Neural crest cell (in vitro differentiated cells): ENCODE measurements at regions not wholly inside any gene's neighbourhood (a gene's known extent, or its start where the extent isn't known, plus 50 kb on each side); places are given as distances from the start of the nearest gene placed in this dataset.

ENCODE experiments used
- DNase-seq: peaks from one replicate; pipeline ENCODE4 v3.0.0; 2021; ENCODE audit warnings: low read depth, mixed read lengths, low spot score
- H3K27ac Mint-ChIP-seq: one replicate; pipeline ENCODE4 v1.8.0; 2021; ENCODE audit warnings: mild to moderate bottlenecking, mixed read lengths; ENCODE audit not compliant: unreplicated experiment
- H3K27me3 Mint-ChIP-seq: 2 replicates; pipeline ENCODE4 v1.8.0; 2021; ENCODE audit warnings: low read depth, mild to moderate bottlenecking, mixed read lengths
- H3K36me3 Mint-ChIP-seq: 2 replicates; pipeline ENCODE4 v1.8.0; 2021; ENCODE audit warnings: low read depth, mild to moderate bottlenecking, mixed read lengths
- H3K4me1 Mint-ChIP-seq: 2 replicates; pipeline ENCODE4 v1.8.0; 2021; ENCODE audit warnings: mixed read lengths
- H3K4me3 Mint-ChIP-seq: one replicate; pipeline ENCODE4 v1.8.0; 2021; ENCODE audit warnings: mild to moderate bottlenecking, mixed read lengths
- H3K9me3 Mint-ChIP-seq: 2 replicates; pipeline ENCODE4 v1.8.0; 2021; ENCODE audit warnings: mixed read lengths
- CTCF ChIP-seq: fragments of 200-600 bp; sonication (generic); conservative IDR thresholded peaks from 2 replicates; pipeline ENCODE4 v1.5.0; 2021; ENCODE audit warnings: antibody characterized with exemption, mild to moderate bottlenecking

- Mint-ChIP-seq H3K36me3 (no peaks in the 10 kb centered on the region), H3K4me3 (no peak overlapping the region), H3K4me1 (no peaks in the 10 kb centered on the region), H3K9me3 (no peaks in the 10 kb centered on the region), H3K27ac (no peak overlapping the region), H3K27me3 (no peaks in the 10 kb centered on the region)
- DNase-seq = no peak
- TF ChIP-seq CTCF = no peak
Observed at GRCh38 chr9:28255174-28255573, 681.9 kb upstream of the C9orf72 start.

- Mint-ChIP-seq H3K27me3 (no peaks in the 10 kb centered on the region), H3K9me3 (no peaks in the 10 kb centered on the region), H3K27ac (no peak overlapping the region), H3K4me1 (no peaks in the 10 kb centered on the region), H3K36me3 (no peaks in the 10 kb centered on the region), H3K4me3 (no peak overlapping the region)
- DNase-seq = no peak
- TF ChIP-seq CTCF = no peak
Observed at GRCh38 chr9:28260330-28260729, 687.0 kb upstream of the C9orf72 start.

- H3K4me1 Mint-ChIP-seq = no peaks in the 10 kb centered on the region
- no peak overlapping the region for H3K27ac Mint-ChIP-seq
- no peak for TF ChIP-seq CTCF
- no peaks in the 10 kb centered on the region for H3K27me3 Mint-ChIP-seq
- no peak for DNase-seq
- no peak overlapping the region for H3K4me3 Mint-ChIP-seq
- H3K9me3 Mint-ChIP-seq = peaks cover 7% of the 10 kb centered on the region
- H3K36me3 Mint-ChIP-seq = no peaks in the 10 kb centered on the region
Observed at GRCh38 chr9:28264368-28264767, 691.1 kb upstream of the C9orf72 start.

GRCh38 chr9:28267351-28267750, 694.1 kb upstream of the C9orf72 start:
- no peak for TF ChIP-seq CTCF
- H3K27me3 Mint-ChIP-seq = no peaks in the 10 kb centered on the region
- no peaks in the 10 kb centered on the region for H3K36me3 Mint-ChIP-seq
- H3K27ac Mint-ChIP-seq = no peak overlapping the region
- DNase-seq = no peak
- H3K9me3 Mint-ChIP-seq = peaks cover 10% of the 10 kb centered on the region
- no peaks in the 10 kb centered on the region for H3K4me1 Mint-ChIP-seq
- no peak overlapping the region for H3K4me3 Mint-ChIP-seq

- no peak for TF ChIP-seq CTCF
- Mint-ChIP-seq H3K4me1 (no peaks in the 10 kb centered on the region), H3K4me3 (no peak overlapping the region), H3K27ac (no peak overlapping the region), H3K9me3 (peaks cover 10% of the 10 kb centered on the region), H3K36me3 (no peaks in the 10 kb centered on the region), H3K27me3 (no peaks in the 10 kb centered on the region)
- DNase-seq = no peak
Observed at GRCh38 chr9:28270156-28270555, 696.9 kb upstream of the C9orf72 start.

- no peak for TF ChIP-seq CTCF
- H3K27me3 Mint-ChIP-seq = no peaks in the 10 kb centered on the region
- H3K9me3 Mint-ChIP-seq = peaks cover 13% of the 10 kb centered on the region
- peaks cover 3% of the 10 kb centered on the region for H3K36me3 Mint-ChIP-seq
- no peak overlapping the region for H3K4me3 Mint-ChIP-seq
- no peak overlapping the region for H3K27ac Mint-ChIP-seq
- H3K4me1 Mint-ChIP-seq = no peaks in the 10 kb centered on the region
- no peak for DNase-seq
Observed at GRCh38 chr9:28272127-28272526, 698.8 kb upstream of the C9orf72 start.
